Body of pancreas (tissue), 4 donors: ENCODE measurements at regions not wholly inside any gene's neighbourhood (a gene's known extent, or its start where the extent isn't known, plus 50 kb on each side); places are given as distances from the start of the nearest gene placed in this dataset.

Source experiments
- ATAC-seq: fragments of 150-250 bp; one replicate; pipeline ENCODE4 v1.9.1; 2016
- DNase-seq, 4 donors: peaks; one replicate each; pipeline ENCODE4 v3.0.0-alpha.2; 2019
- H3K27ac ChIP-seq, 4 donors: fragments of 200-600 bp; sonication (generic); 1 replicate in 3 of 4; 2 replicates in 1 of 4; pipeline versions ENCODE4 v1.5.1 to v1.6.1; 2016 to 2019; ENCODE audit warnings: mild to moderate bottlenecking in 1 of 4, mixed read lengths in 1 of 4, moderate library complexity in 1 of 4
- H3K27me3 ChIP-seq, 2 donors: fragments of 200-600 bp; sonication (generic); one replicate each; pipeline ENCODE4 v1.6.0; 2016; ENCODE audit warnings: mild to moderate bottlenecking in 1 of 2
- H3K36me3 ChIP-seq, 2 donors: fragments of 200-600 bp; sonication (generic); replicated peaks in 1 of 2; 2 replicates each; pipeline ENCODE4 v1.5.1; 2016; ENCODE audit warnings: low read depth in 2 of 2; ENCODE audit not compliant: insufficient read depth in 1 of 2
- H3K4me1 ChIP-seq: fragments of 200-600 bp; sonication (generic); one replicate; pipeline ENCODE4 v1.6.0; 2016
- H3K4me3 ChIP-seq, 2 donors: fragments of 200-600 bp; sonication (generic); 1 replicate in 1 of 2; 2 replicates in 1 of 2; pipeline ENCODE4 v1.5.1; 2016 to 2019
- H3K9me3 ChIP-seq, 3 donors: fragments of 200-600 bp; sonication (generic); 1 replicate in 2 of 3; 2 replicates in 1 of 3; pipeline ENCODE4 v1.5.1; 2016
- POLR2A ChIP-seq, 3 donors: fragments of 450-650 bp; IDR thresholded peaks; one replicate each; pipeline ENCODE4 v1.6.1; 2016; ENCODE audit warnings: antibody characterized with exemption in 3 of 3, mild to moderate bottlenecking in 2 of 3
- WGBS, 2 donors: methylation state at CpG; one replicate each; pipeline ENCODE4 v1.1.5; 2017; 5-methylcytosine and 5-hydroxymethylcytosine counted together
- intact Hi-C: fragments of 100-400 bp; cut with DNase I; formaldehyde crosslinking; loops from one replicate; pipeline ENCODE4 v1.15.1; 2023
- TF ChIP-seq, protein P1 (sequence below), 7 experiments: fragments of 450-650 bp in 4 of 7; fragments of 200-600 bp in 3 of 7; sonication (generic) in 3 of 7; IDR thresholded peaks; one replicate each; pipeline ENCODE4 v1.5.1; 2016 to 2019; ENCODE audit warnings: antibody characterized with exemption in 7 of 7

DNA sequence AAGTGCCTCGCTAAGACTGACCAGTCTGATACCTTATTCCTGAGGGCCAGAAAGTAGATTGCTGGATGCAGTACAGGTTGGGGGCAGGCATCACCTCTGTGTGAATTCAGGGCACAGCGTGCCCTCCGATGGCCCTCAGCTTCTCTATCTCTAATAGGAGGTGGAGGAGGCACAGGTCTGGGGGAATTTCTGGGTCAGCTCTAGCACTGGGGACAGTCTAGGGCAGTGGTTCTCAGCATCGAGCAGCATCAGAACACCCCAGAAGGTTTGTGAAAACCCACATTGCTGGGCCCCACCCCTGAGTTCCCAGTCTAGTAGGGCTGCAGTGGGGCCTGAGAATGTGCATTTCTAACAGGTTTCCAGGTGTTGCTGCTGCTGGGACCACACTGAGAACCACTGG is 166.7 kb downstream of the CDC5L start:
- Histone ChIP-seq H3K27ac (no peak overlapping the region), H3K4me1 (peaks cover 13% of the 10 kb centered on the region), H3K27me3 (no peaks in the 10 kb centered on the region), H3K36me3 (no peaks in the 10 kb centered on the region), H3K9me3 (no peaks in the 10 kb centered on the region), H3K4me3 (no peak overlapping the region)
- no peak for ATAC-seq
- intact Hi-C loops = no loop called here
- 70 to 81% methylated on average over 4 of the region's 4 CpGs for WGBS, 2 donors
- no peak for TF ChIP-seq POLR2A (IDR thresholded peaks at IDR 0.05)
- TF ChIP-seq, protein P1, sequence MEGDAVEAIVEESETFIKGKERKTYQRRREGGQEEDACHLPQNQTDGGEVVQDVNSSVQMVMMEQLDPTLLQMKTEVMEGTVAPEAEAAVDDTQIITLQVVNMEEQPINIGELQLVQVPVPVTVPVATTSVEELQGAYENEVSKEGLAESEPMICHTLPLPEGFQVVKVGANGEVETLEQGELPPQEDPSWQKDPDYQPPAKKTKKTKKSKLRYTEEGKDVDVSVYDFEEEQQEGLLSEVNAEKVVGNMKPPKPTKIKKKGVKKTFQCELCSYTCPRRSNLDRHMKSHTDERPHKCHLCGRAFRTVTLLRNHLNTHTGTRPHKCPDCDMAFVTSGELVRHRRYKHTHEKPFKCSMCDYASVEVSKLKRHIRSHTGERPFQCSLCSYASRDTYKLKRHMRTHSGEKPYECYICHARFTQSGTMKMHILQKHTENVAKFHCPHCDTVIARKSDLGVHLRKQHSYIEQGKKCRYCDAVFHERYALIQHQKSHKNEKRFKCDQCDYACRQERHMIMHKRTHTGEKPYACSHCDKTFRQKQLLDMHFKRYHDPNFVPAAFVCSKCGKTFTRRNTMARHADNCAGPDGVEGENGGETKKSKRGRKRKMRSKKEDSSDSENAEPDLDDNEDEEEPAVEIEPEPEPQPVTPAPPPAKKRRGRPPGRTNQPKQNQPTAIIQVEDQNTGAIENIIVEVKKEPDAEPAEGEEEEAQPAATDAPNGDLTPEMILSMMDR (IDR thresholded peaks at IDR 0.05) = no peak
- DNase-seq = no peak

GRCh38 chr6:44554861-44555260 is 167.4 kb downstream of the CDC5L start:
- Histone ChIP-seq H3K4me3 (no peak overlapping the region), H3K27me3 (no peaks in the 10 kb centered on the region), H3K9me3 (no peaks in the 10 kb centered on the region), H3K27ac (no peak overlapping the region), H3K36me3 (no peaks in the 10 kb centered on the region), H3K4me1 (peaks cover 20% of the 10 kb centered on the region)
- 76 to 91% methylated on average over 4 to 7 of the region's 7 CpGs for WGBS, 2 donors
- TF ChIP-seq POLR2A (IDR thresholded peaks at IDR 0.05) = no peak
- TF ChIP-seq, protein P1 (IDR thresholded peaks at IDR 0.05) = no peak
- intact Hi-C loops = no loop called here
- no peak for ATAC-seq
- DNase-seq = no peak

GRCh38 chr6:44556046-44556445 is 168.5 kb downstream of the CDC5L start:
- TF ChIP-seq POLR2A (IDR thresholded peaks at IDR 0.05) = no peak
- TF ChIP-seq, protein P1 (IDR thresholded peaks at IDR 0.05) = no peak
- peaks cover 26% of the 10 kb centered on the region for H3K4me1 ChIP-seq
- DNase-seq (peak; percentile 22 to 57 (median 40)), ATAC-seq (no peak)
- 0 to 28% methylated on average over 1 of the region's 1 CpG for WGBS, 2 donors
- H3K27ac ChIP-seq = no peak overlapping the region
- H3K9me3 ChIP-seq = no peaks in the 10 kb centered on the region
- peaks cover 0 to 3% of the 10 kb centered on the region in 2 donors for H3K27me3 ChIP-seq
- intact Hi-C loops = no loop called here
- no peaks in the 10 kb centered on the region for H3K36me3 ChIP-seq
- no peak overlapping the region for H3K4me3 ChIP-seq

DNA sequence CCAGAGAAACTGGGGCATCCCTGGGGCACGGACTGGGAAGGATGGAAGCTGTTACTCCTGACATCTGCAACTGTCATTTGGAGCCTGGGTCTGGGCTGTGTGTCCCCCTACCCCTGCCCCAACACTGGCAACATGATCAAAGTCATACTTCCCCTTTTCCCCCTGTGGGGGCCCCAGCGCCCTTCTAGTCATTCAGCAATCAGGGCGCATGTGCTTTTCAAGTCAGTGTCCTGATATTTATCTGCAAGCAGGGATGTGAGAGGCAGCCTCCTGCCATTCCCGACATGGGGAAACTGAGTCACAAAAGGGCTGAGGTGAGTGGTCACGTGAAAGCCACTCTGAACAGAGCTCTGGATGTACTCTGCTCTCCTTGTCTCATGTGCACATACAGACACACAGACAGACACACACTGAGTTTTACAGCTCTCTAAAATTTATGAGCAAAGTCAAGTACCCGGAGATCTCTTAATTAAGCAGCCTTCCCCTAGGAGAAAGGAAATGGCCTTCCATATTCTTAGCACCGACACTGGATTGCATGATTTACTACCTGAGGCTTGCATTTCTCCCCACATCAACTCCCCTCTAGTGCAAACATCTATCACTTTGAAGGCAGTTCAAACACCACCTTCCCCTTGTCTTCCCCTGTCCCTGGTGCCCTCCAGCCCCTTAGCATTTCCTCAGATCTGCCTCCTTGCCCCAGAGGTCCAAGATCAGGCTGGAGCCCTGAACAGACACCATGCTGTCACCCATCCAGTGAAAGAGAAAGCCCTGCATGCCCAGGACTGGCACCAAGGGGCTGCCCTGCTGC is 170.7 kb downstream of the CDC5L start:
- no peaks in the 10 kb centered on the region for H3K9me3 ChIP-seq
- DNase-seq (no peak), ATAC-seq (no peak)
- TF ChIP-seq POLR2A (IDR thresholded peaks at IDR 0.05) = no peak
- TF ChIP-seq, protein P1 (IDR thresholded peaks at IDR 0.05) = no peak
- 56 to 57% methylated on average over 6 to 7 of the region's 7 CpGs for WGBS, 2 donors
- H3K4me1 ChIP-seq = peaks cover 28% of the 10 kb centered on the region
- H3K27me3 ChIP-seq = peaks cover 0 to 6% of the 10 kb centered on the region in 2 donors
- intact Hi-C loops = no loop called here
- H3K4me3 ChIP-seq = no peak overlapping the region
- H3K36me3 ChIP-seq = no peaks in the 10 kb centered on the region
- H3K27ac ChIP-seq = peak overlapping the region in 1 of 4 donors; percentile 9

GRCh38 chr6:44558832-44559251 is 171.3 kb downstream of the CDC5L start:
- H3K27ac ChIP-seq = peak overlapping the region in 3 of 4 donors; percentile 3 to 23 (median 9)
- H3K4me1 ChIP-seq = peaks cover 28% of the 10 kb centered on the region
- peak; percentile 73 for ATAC-seq
- peaks cover 0 to 6% of the 10 kb centered on the region in 2 donors for H3K27me3 ChIP-seq
- DNase-seq = peak in 1 of 4 donors; percentile 27
- 16 to 33% methylated on average over 2 of the region's 2 CpGs for WGBS, 2 donors
- TF ChIP-seq POLR2A (IDR thresholded peaks at IDR 0.05) = no peak
- TF ChIP-seq, protein P1 (IDR thresholded peaks at IDR 0.05) = no peak
- intact Hi-C loops = no loop called here
- H3K9me3 ChIP-seq = no peaks in the 10 kb centered on the region
- no peaks in the 10 kb centered on the region for H3K36me3 ChIP-seq
- H3K4me3 ChIP-seq = no peak overlapping the region
